ENCODE measurements at regions not wholly inside any gene's neighbourhood (a gene's known extent, or its start where the extent isn't known, plus 50 kb on each side); places are given as distances from the start of the nearest gene placed in this dataset.

GRCh38 chrX:114332766-114333165 is 251.1 kb upstream of the HTR2C start:
- no peak for DNase-seq

- DNase-seq: no peak
Measured at GRCh38 chrX:114334473-114334982, 249.4 kb upstream of the HTR2C start.

- no peak for DNase-seq
Measured at GRCh38 chrX:114338870-114339269, 245.0 kb upstream of the HTR2C start.

- peak; percentile 4 to 7 for DNase-seq
Measured at GRCh38 chrX:114344756-114345349, 239.0 kb upstream of the HTR2C start.

- no peak for DNase-seq
Measured at GRCh38 chrX:114361076-114361725, 222.7 kb upstream of the HTR2C start.

GRCh38 chrX:114363346-114363745 is 220.5 kb upstream of the HTR2C start:
- no peak for DNase-seq

GRCh38 chrX:114365065-114365834 is 218.6 kb upstream of the HTR2C start:
- no peak for DNase-seq

GRCh38 chrX:114372937-114373336 is 210.9 kb upstream of the HTR2C start:
- DNase-seq: no peak

GRCh38 chrX:114390251-114390796 is 193.6 kb upstream of the HTR2C start:
- DNase-seq: no peak

Measured in inflammatory macrophage (primary cell).